ENCODE measurements at regions not wholly inside any gene's neighbourhood (a gene's known extent, or its start where the extent isn't known, plus 50 kb on each side); places are given as distances from the start of the nearest gene placed in this dataset.

- DNase-seq: no peak
Measured at GRCh38 chr12:115857160-115857920, 420.2 kb downstream of the MED13L start.

- DNase-seq: no peak
Measured at GRCh38 chr12:115852054-115852453, 425.4 kb downstream of the MED13L start.

- DNase-seq: no peak
Measured at GRCh38 chr12:115850957-115851356, 426.5 kb downstream of the MED13L start.

GRCh38 chr12:115849262-115849943, 428.1 kb downstream of the MED13L start:
- DNase-seq: no peak

GRCh38 chr12:115847398-115847797, 430.1 kb downstream of the MED13L start:
- DNase-seq: no peak

GRCh38 chr12:115846516-115846915, 431.0 kb downstream of the MED13L start:
- DNase-seq: no peak

GRCh38 chr12:115840159-115840558, 437.3 kb downstream of the MED13L start:
- DNase-seq: no peak

GRCh38 chr12:115838952-115839351, 438.5 kb downstream of the MED13L start:
- no peak for DNase-seq

GRCh38 chr12:115837220-115837619, 440.3 kb downstream of the MED13L start:
- DNase-seq: no peak

- DNase-seq: no peak
Measured at GRCh38 chr12:115835445-115835844, 442.0 kb downstream of the MED13L start.

GRCh38 chr12:115833704-115834103, 443.8 kb downstream of the MED13L start:
- no peak for DNase-seq

GRCh38 chr12:115830633-115831032, 446.9 kb downstream of the MED13L start:
- no peak for DNase-seq

- DNase-seq: no peak
Measured at GRCh38 chr12:115830070-115830469, 447.4 kb downstream of the MED13L start.

- no peak for DNase-seq
Measured at GRCh38 chr12:115828168-115828567, 449.3 kb downstream of the MED13L start.

- DNase-seq: no peak
Measured at GRCh38 chr12:115824936-115825602, 452.4 kb downstream of the MED13L start.

- no peak for DNase-seq
Measured at GRCh38 chr12:115823635-115824034, 453.9 kb downstream of the MED13L start.

GRCh38 chr12:115820656-115821055, 456.8 kb downstream of the MED13L start:
- no peak for DNase-seq

GRCh38 chr12:115818973-115819372, 458.5 kb downstream of the MED13L start:
- no peak for DNase-seq

- DNase-seq: no peak
Measured at GRCh38 chr12:115817389-115817788, 460.1 kb downstream of the MED13L start.

GRCh38 chr12:115815924-115816323, 461.6 kb downstream of the MED13L start:
- DNase-seq: no peak

GRCh38 chr12:115813256-115813655, 464.2 kb downstream of the MED13L start:
- DNase-seq: no peak

GRCh38 chr12:115811929-115812328, 465.6 kb downstream of the MED13L start:
- DNase-seq: no peak

GRCh38 chr12:115811045-115811444, 466.4 kb downstream of the MED13L start:
- no peak for DNase-seq
